ENCODE measurements at regions not wholly inside any gene's neighbourhood (a gene's known extent, or its start where the extent isn't known, plus 50 kb on each side); places are given as distances from the start of the nearest gene placed in this dataset.

- TF ChIP-seq POLR2AphosphoS5 (IDR thresholded peaks at IDR 0.05; ENCODE audit: borderline replicate concordance, low read depth, low read length), result no peak
- no peak for TF ChIP-seq EZH2 (IDR thresholded peaks at IDR 0.05)
- no peak for TF ChIP-seq FOXP2 (optimal IDR thresholded peaks at IDR 0.05; ENCODE audit: control extremely low read depth, extremely low read length, insufficient read depth)
Measured at GRCh38 chr6:165890404-165890735, 227.3 kb upstream of the PDE10A start.

Data from SK-N-MC (cell line).